ENCODE measurements at regions not wholly inside any gene's neighbourhood (a gene's known extent, or its start where the extent isn't known, plus 50 kb on each side); places are given as distances from the start of the nearest gene placed in this dataset.

DNA sequence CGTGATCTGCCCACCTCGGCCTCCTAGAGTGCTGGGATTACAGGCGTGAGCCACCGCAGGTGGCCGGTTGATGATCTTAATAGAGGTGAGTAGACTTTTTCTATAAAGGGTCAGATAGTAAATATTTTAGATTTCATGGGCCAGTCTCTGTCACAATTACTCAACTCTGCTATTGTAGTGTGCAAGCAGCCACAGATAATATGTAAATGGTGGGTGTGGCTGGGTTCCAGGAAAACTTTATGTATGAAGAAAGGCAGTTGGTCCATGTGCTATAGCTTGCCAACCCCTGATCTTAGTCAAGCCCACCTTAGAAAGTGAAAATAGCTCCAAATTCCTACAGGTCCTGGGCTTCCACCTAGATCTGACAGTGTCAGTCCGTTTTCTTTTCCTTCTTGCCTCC lies 94.9 kb upstream of the PMFBP1 start:
- TF ChIP-seq CTCF (conservative IDR thresholded peaks at IDR 0.05): no peak
- no peak for TF ChIP-seq ZFX (IDR thresholded peaks at IDR 0.05)

Data from C4-2B (cell line).